ENCODE measurements at regions not wholly inside any gene's neighbourhood (a gene's known extent, or its start where the extent isn't known, plus 50 kb on each side); places are given as distances from the start of the nearest gene placed in this dataset.
"Not testable (repeated sequence)": the region's sequence is repeated elsewhere in the genome, so short reads cannot be mapped to it uniquely, and the experiment has no call there.

GRCh38 chr7:20839196-20839735 lies 52.6 kb upstream of the SP8 start:
- DNase-seq = no peak

GRCh38 chr7:20839987-20840386 lies 53.3 kb upstream of the SP8 start:
- no peak for DNase-seq

- DNase-seq = no peak
Measured at GRCh38 chr7:20846791-20847190, 60.1 kb upstream of the SP8 start.

GRCh38 chr7:20858951-20859350 lies 72.3 kb upstream of the SP8 start:
- no peak for DNase-seq

GRCh38 chr7:20861468-20861867 lies 74.8 kb upstream of the SP8 start:
- no peak for DNase-seq

- no peak for DNase-seq
Measured at GRCh38 chr7:20862554-20862953, 75.9 kb upstream of the SP8 start.

GRCh38 chr7:20864221-20864620 lies 77.5 kb upstream of the SP8 start:
- DNase-seq = no peak

GRCh38 chr7:20865684-20866083 lies 79.0 kb upstream of the SP8 start:
- DNase-seq = no peak

GRCh38 chr7:20870977-20871376 lies 84.3 kb upstream of the SP8 start:
- DNase-seq = no peak

- no peak for DNase-seq
Measured at GRCh38 chr7:20892776-20893175, 106.1 kb upstream of the SP8 start.

- no peak for DNase-seq
Measured at GRCh38 chr7:20894806-20895205, 108.1 kb upstream of the SP8 start.

- DNase-seq = no peak
Measured at GRCh38 chr7:20895563-20895962, 108.9 kb upstream of the SP8 start.

- no peak for DNase-seq
Measured at GRCh38 chr7:20896996-20897395, 110.3 kb upstream of the SP8 start.

- DNase-seq = no peak
Measured at GRCh38 chr7:20906801-20907453, 120.2 kb upstream of the SP8 start.

GRCh38 chr7:20911081-20911480 lies 124.4 kb upstream of the SP8 start:
- DNase-seq = no peak

- no peak for DNase-seq
Measured at GRCh38 chr7:20913853-20914252, 127.2 kb upstream of the SP8 start.

GRCh38 chr7:20916311-20916710 lies 129.6 kb upstream of the SP8 start:
- no peak for DNase-seq

GRCh38 chr7:20917603-20918002 lies 130.9 kb upstream of the SP8 start:
- no peak for DNase-seq

- DNase-seq = no peak
Measured at GRCh38 chr7:20918156-20918555, 131.5 kb upstream of the SP8 start.

- DNase-seq = not testable (repeated sequence)
Measured at GRCh38 chr7:20927178-20927577, 140.5 kb upstream of the SP8 start.

GRCh38 chr7:20927976-20928375 lies 141.3 kb upstream of the SP8 start:
- DNase-seq = no peak

GRCh38 chr7:20929199-20929598 lies 142.5 kb upstream of the SP8 start:
- no peak for DNase-seq

GRCh38 chr7:20931739-20932138 lies 145.1 kb upstream of the SP8 start:
- DNase-seq = no peak

GRCh38 chr7:20932785-20933527 lies 146.3 kb upstream of the SP8 start:
- DNase-seq = no peak

GRCh38 chr7:20945451-20945850 lies 158.8 kb upstream of the SP8 start:
- no peak for DNase-seq

Data from stimulated activated naive CD4-positive, alpha-beta T cell (primary cell).